GM12891 (cell line): ENCODE measurements at regions not wholly inside any gene's neighbourhood (a gene's known extent, or its start where the extent isn't known, plus 50 kb on each side); places are given as distances from the start of the nearest gene placed in this dataset.

Source experiments
- PAX5 ChIP-seq: IDR thresholded peaks from 2 replicates; pipeline ENCODE4 v1.6.1; 2011; ENCODE audit warnings: low read length, moderate library complexity, mild to moderate bottlenecking; ENCODE audit not compliant: insufficient read depth, severe bottlenecking
- POLR2A ChIP-seq: IDR thresholded peaks from 2 replicates; pipeline ENCODE4 v1.6.1; 2011; ENCODE audit warnings: low read depth, low read length, control low read depth
- POLR2AphosphoS5 ChIP-seq: IDR thresholded peaks from 2 replicates; pipeline ENCODE4 v1.6.1; 2011; ENCODE audit warnings: low read depth, low read length, control low read depth
- POU2F2 ChIP-seq: IDR thresholded peaks from 2 replicates; pipeline ENCODE4 v1.6.1; 2011; ENCODE audit warnings: low read depth, mild to moderate bottlenecking, control low read depth, low read length, moderate library complexity
- SPI1 ChIP-seq: IDR thresholded peaks from 2 replicates; pipeline ENCODE4 v1.6.1; 2011; ENCODE audit warnings: low read depth, low read length, control low read depth
- TAF1 ChIP-seq: IDR thresholded peaks from 2 replicates; pipeline ENCODE4 v1.6.1; 2011; ENCODE audit warnings: low read depth, low read length, control low read depth

DNA sequence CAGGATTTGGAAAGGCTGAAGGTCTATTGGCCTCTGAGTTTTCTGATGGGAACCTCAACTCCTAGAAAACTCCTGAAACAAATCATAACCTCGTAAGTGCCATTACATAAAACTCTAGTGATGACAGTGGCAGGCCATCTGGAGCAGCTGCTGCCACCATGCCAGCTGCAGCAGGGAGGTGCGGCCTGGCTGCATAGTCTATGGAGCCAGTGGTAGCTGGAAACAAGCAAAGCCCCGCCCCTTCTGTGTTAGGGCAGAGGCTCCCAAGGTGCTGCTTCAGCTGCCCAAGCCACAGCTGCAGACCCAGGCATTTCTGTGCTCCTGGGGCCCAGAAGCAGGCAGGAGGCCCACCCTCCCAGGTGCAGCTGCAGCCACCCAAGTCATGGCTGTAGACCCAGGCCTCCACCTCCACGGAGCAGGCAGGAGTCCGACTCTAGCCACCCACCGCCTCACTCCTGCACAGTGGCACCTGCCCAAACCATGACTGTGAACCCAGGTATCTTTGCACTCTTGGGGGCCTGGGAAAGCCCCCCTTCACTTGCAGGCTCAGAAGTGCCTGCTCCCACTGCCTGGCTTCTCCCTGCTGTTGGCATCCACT, 254.1 kb upstream of the KCNJ16 start:
- TF ChIP-seq POLR2A (no peak), TAF1 (no peak), POLR2AphosphoS5 (no peak), PAX5 (no peak), SPI1 (no peak), POU2F2 (no peak)
